ENCODE measurements at regions not wholly inside any gene's neighbourhood (a gene's known extent, or its start where the extent isn't known, plus 50 kb on each side); places are given as distances from the start of the nearest gene placed in this dataset.

- Histone ChIP-seq H4K20me1 (ENCODE audit: insufficient read depth, low read length) (no peaks in the 10 kb centered on the region), H3K36me3 (ENCODE audit: insufficient read depth, low read length) (no peaks in the 10 kb centered on the region), H3K9me3 (ENCODE audit: low read length) (no peaks in the 10 kb centered on the region), H3K27ac (ENCODE audit: low read depth, low read length, poor library complexity, severe bottlenecking) (no peak overlapping the region), H3K4me3 (ENCODE audit: low read depth, low read length, poor library complexity, severe bottlenecking) (no peak overlapping the region), H3K4me2 (ENCODE audit: low read length) (no peak overlapping the region), H3K79me2 (ENCODE audit: insufficient read depth, low read depth, low read length) (no peaks in the 10 kb centered on the region), H3K4me1 (ENCODE audit: insufficient read depth, low read length, poor library complexity, severe bottlenecking) (no peaks in the 10 kb centered on the region), H2AFZ (ENCODE audit: low read length) (no peak overlapping the region), H3K9me2 (ENCODE audit: insufficient read depth, low read length) (no peaks in the 10 kb centered on the region)
- intact Hi-C loops (cut with micrococcal nuclease; ENCODE audit: unreplicated experiment): no loop called here
- DNase-seq (ENCODE audit: low spot score): no peak
- ChIA-PET POLR2A (interaction anchor here (1.0 to 1.2 kb wide), 2 partner anchors 14 to 17 kb away, joined by 3 read pairs; no protein-coding TSS in a partner anchor), CTCF (ENCODE audit: unreplicated experiment) (no interaction called here)
- no TSS peak for BruUV-seq (replicated peaks)
- no peak for TF ChIP-seq CTCF (conservative IDR thresholded peaks at IDR 0.05; ENCODE audit: low read length)
- TF ChIP-seq EZH2phosphoT487 (IDR thresholded peaks at IDR 0.05; ENCODE audit: borderline replicate concordance, low read depth, low read length): no peak
These were observed 148.3 kb upstream of the DTNBP1 start for GRCh38 chr6:15811107-15811506.

GRCh38 chr6:15810618-15811017, 147.8 kb upstream of the DTNBP1 start:
- CTCF ChIA-PET (ENCODE audit: unreplicated experiment): no interaction called here
- no peaks in the 10 kb centered on the region for H3K9me3 ChIP-seq (ENCODE audit: low read length)

More at GRCh38 chr6:15810618-15811017, 147.8 kb upstream of the DTNBP1 start:
- no TSS peak for BruUV-seq (replicated peaks)
- TF ChIP-seq EZH2phosphoT487 (IDR thresholded peaks at IDR 0.05; ENCODE audit: borderline replicate concordance, low read depth, low read length) (no peak), CTCF (conservative IDR thresholded peaks at IDR 0.05; ENCODE audit: low read length) (no peak)
- H3K4me3 ChIP-seq (ENCODE audit: low read depth, low read length, poor library complexity, severe bottlenecking): no peak overlapping the region
- no peak for DNase-seq (ENCODE audit: low spot score)
- no peak overlapping the region for H2AFZ ChIP-seq (ENCODE audit: low read length)
- no peaks in the 10 kb centered on the region for H3K4me1 ChIP-seq (ENCODE audit: insufficient read depth, low read length, poor library complexity, severe bottlenecking)
- no peaks in the 10 kb centered on the region for H3K9me2 ChIP-seq (ENCODE audit: insufficient read depth, low read length)
- intact Hi-C loops (cut with micrococcal nuclease; ENCODE audit: unreplicated experiment): no loop called here
- no peaks in the 10 kb centered on the region for H3K36me3 ChIP-seq (ENCODE audit: insufficient read depth, low read length)
- no peaks in the 10 kb centered on the region for H4K20me1 ChIP-seq (ENCODE audit: insufficient read depth, low read length)
- H3K4me2 ChIP-seq (ENCODE audit: low read length): no peak overlapping the region
- no peaks in the 10 kb centered on the region for H3K79me2 ChIP-seq (ENCODE audit: insufficient read depth, low read depth, low read length)
- no peak overlapping the region for H3K27ac ChIP-seq (ENCODE audit: low read depth, low read length, poor library complexity, severe bottlenecking)
- POLR2A ChIA-PET: interaction anchor here (1.0 kb wide), 1 partner anchor 15 kb away, joined by 3 read pairs; no protein-coding TSS in a partner anchor

All from OCI-LY7 (cell line).